K562 (cell line): ENCODE measurements at regions not wholly inside any gene's neighbourhood (a gene's known extent, or its start where the extent isn't known, plus 50 kb on each side); places are given as distances from the start of the nearest gene placed in this dataset.

Source experiments
- ATAC-seq: fragments of 200-7000 bp; cut with Tn5 transposase; 3 replicates; pipeline ENCODE4 v1.9.1; 2020; ENCODE audit warnings: moderate library complexity
- BruUV-seq: library from RNA; stranded (reverse); fragments of 400-500 nt; replicated peaks from 2 replicates; lab custom pipeline; 2021; lab: Mats Ljungman, UMichigan
- CTCF ChIA-PET: fragments of 300-600 bp; formaldehyde crosslinking; extraction: SDS; loops from one replicate; lab custom pipeline; 2021; ENCODE audit warnings: low intra/inter-chr PET ratio; lab: Yijun Ruan, JAX
- POLR2A ChIA-PET: fragments of 300-600, 350-650 bp; sonication (Branson Sonifier 250); formaldehyde crosslinking; extraction: SDS; loops from one replicate; lab custom pipeline; 2021; ENCODE audit warnings: antibody characterized with exemption, inconsistent platforms; lab: Yijun Ruan, JAX
- DNase-seq, 4 experiments: peaks; one replicate each; pipeline versions ENCODE4 v3.0.0 to v3.0.0-alpha.2; 2011 to 2018; ENCODE audit warnings: low spot score in 3 of 4, mixed read lengths in 3 of 4; ENCODE audit errors: extremely low read depth in 1 of 4
- FAIRE-seq: peaks from 2 replicates; lab custom pipeline; 2011; peaks lifted over from hg19 to GRCh38; lab: Jason Lieb, UNC
- H2AFZ ChIP-seq: 2 replicates; pipeline ENCODE4 v1.6.0; 2011; ENCODE audit warnings: low read depth, low read length, control low read depth, inconsistent platforms
- H3K27ac ChIP-seq: fragments of 200-600 bp; 3 replicates; pipeline ENCODE4 v1.8.0; 2011; ENCODE audit warnings: low read depth, mild to moderate bottlenecking, control low read depth, inconsistent platforms, low read length, moderate library complexity, mixed read lengths; ENCODE audit errors: extremely low read depth
- H3K27me3 ChIP-seq, 2 experiments: fragments of 300-600 bp in 1 of 2; 2 replicates in 1 of 2; 3 replicates in 1 of 2; pipeline versions ENCODE4 v1.6.0 to v1.8.0; 2011; ENCODE audit warnings: inconsistent platforms in 2 of 2, low read length in 2 of 2, mild to moderate bottlenecking in 1 of 2, mixed read lengths in 1 of 2, moderate library complexity in 1 of 2; ENCODE audit not compliant: control insufficient read depth in 2 of 2, insufficient read depth in 2 of 2
- H3K36me3 ChIP-seq: fragments of 300-600 bp; 3 replicates; pipeline ENCODE4 v1.8.0; 2011; ENCODE audit warnings: mild to moderate bottlenecking, low read length, inconsistent platforms; ENCODE audit not compliant: control insufficient read depth, insufficient read depth
- H3K4me1 ChIP-seq, 2 experiments: fragments of 200-600 bp in 1 of 2; replicated peaks in 1 of 2; 2 replicates in 1 of 2; 3 replicates in 1 of 2; pipeline versions ENCODE4 v1.5.1 to v1.8.0; 2011; ENCODE audit warnings: inconsistent platforms in 2 of 2, low read length in 2 of 2, mild to moderate bottlenecking in 1 of 2, mixed read lengths in 1 of 2, moderate library complexity in 1 of 2; ENCODE audit not compliant: control insufficient read depth in 2 of 2, insufficient read depth in 2 of 2
- H3K4me2 ChIP-seq: 2 replicates; pipeline ENCODE4 v1.6.1; 2011; ENCODE audit warnings: low read length, control low read depth, inconsistent platforms, mixed read lengths; ENCODE audit not compliant: insufficient read depth
- H3K4me3 ChIP-seq: fragments of 200-600 bp; sonication (generic), shearing (Covaris generic); 2 replicates; pipeline ENCODE4 v1.5.1; 2016; ENCODE audit warnings: control low read depth, inconsistent platforms
- H3K79me2 ChIP-seq: fragments of 200-600 bp; 3 replicates; pipeline ENCODE4 v1.8.0; 2011; ENCODE audit warnings: low read length, inconsistent platforms; ENCODE audit not compliant: control insufficient read depth, insufficient read depth
- H3K9ac ChIP-seq, 2 experiments: 2 replicates each; pipeline versions ENCODE4 v1.6.0 to v1.6.1; 2011; ENCODE audit warnings: low read depth in 2 of 2, low read length in 2 of 2, control low read depth in 1 of 2, inconsistent platforms in 1 of 2, mild to moderate bottlenecking in 1 of 2, mixed read lengths in 1 of 2; ENCODE audit not compliant: insufficient read depth in 1 of 2
- H3K9me1 ChIP-seq: one replicate; pipeline ENCODE4 v1.6.0; 2011; ENCODE audit warnings: inconsistent platforms, mild to moderate bottlenecking, low read length, moderate library complexity; ENCODE audit not compliant: control insufficient read depth, insufficient read depth
- H3K9me3 ChIP-seq: replicated peaks from 2 replicates; pipeline ENCODE4 v1.5.1; 2011; ENCODE audit warnings: low read depth, low read length, inconsistent platforms; ENCODE audit not compliant: control insufficient read depth, insufficient read depth
- H4K20me1 ChIP-seq: replicated peaks from 2 replicates; pipeline ENCODE4 v1.6.1; 2011; ENCODE audit warnings: low read length, inconsistent platforms, mixed read lengths; ENCODE audit not compliant: control insufficient read depth, insufficient read depth
- ARHGAP35 ChIP-seq: fragments of 450-650 bp; IDR thresholded peaks from 2 replicates; pipeline ENCODE4 v1.6.1; 2018; ENCODE audit not compliant: partially characterized antibody
- ATF3 ChIP-seq, 2 experiments: fragments of 450-650 bp in 1 of 2; sonication (generic) in 1 of 2; formaldehyde crosslinking in 1 of 2; IDR thresholded peaks in 1 of 2; conservative IDR thresholded peaks in 1 of 2; 2 replicates each; pipeline versions ENCODE4 v1.6.1 to v1.8.1; 2016 to 2023; ENCODE audit warnings: mild to moderate bottlenecking in 2 of 2, moderate library complexity in 2 of 2, inconsistent platforms in 1 of 2, missing genetic modification reagents in 1 of 2
- BRF1 ChIP-seq: IDR thresholded peaks from 3 replicates; pipeline ENCODE4 v1.6.1; 2011; ENCODE audit warnings: borderline replicate concordance, mild to moderate bottlenecking; ENCODE audit not compliant: insufficient read length; ENCODE audit errors: extremely low read depth
- CBX8 ChIP-seq: fragments of 200-600 bp; sonication (generic); IDR thresholded peaks from 2 replicates; pipeline ENCODE4 v1.6.1; 2012; ENCODE audit warnings: borderline replicate concordance, mixed run types, low read depth, mild to moderate bottlenecking, moderate library complexity, mixed read lengths, low read length, control low read depth, inconsistent platforms; ENCODE audit not compliant: poor library complexity, severe bottlenecking; ENCODE audit errors: extremely low read depth
- CC2D1A ChIP-seq: fragments of 450-650 bp; IDR thresholded peaks from 2 replicates; pipeline ENCODE4 v1.6.1; 2017; ENCODE audit warnings: mild to moderate bottlenecking
- E2F3 ChIP-seq: fragments of 250-450 bp; sonication (Bioruptor Pico); IDR thresholded peaks from 2 replicates; pipeline ENCODE4 v1.4.0; 2020; ENCODE audit warnings: mild to moderate bottlenecking
- GATAD2A ChIP-seq: fragments of 450-650 bp; IDR thresholded peaks from 2 replicates; pipeline ENCODE4 v1.6.1; 2017
- HDAC3 ChIP-seq: fragments of 450-650 bp; IDR thresholded peaks from 2 replicates; pipeline ENCODE4 v1.6.1; 2018; ENCODE audit warnings: borderline replicate concordance, mild to moderate bottlenecking, moderate library complexity; ENCODE audit not compliant: partially characterized antibody
- HOXB6 ChIP-seq: fragments of 250-450 bp; sonication (Bioruptor Pico); IDR thresholded peaks from 2 replicates; pipeline ENCODE4 v1.5.1; 2022; ENCODE audit warnings: mild to moderate bottlenecking, borderline replicate concordance
- KDM4B ChIP-seq, 2 experiments: fragments of 450-650 bp in 1 of 2; sonication (generic) in 1 of 2; IDR thresholded peaks; 2 replicates each; pipeline ENCODE4 v1.6.1; 2016 to 2017; ENCODE audit warnings: borderline replicate concordance in 2 of 2, antibody characterized with exemption in 1 of 2, low read depth in 1 of 2, mild to moderate bottlenecking in 1 of 2
- MCM7 ChIP-seq, 2 experiments: fragments of 450-650 bp; IDR thresholded peaks; 2 replicates each; pipeline ENCODE4 v1.6.1; 2016 to 2018
- POLR2G ChIP-seq: fragments of 200-400 bp; formaldehyde crosslinking; IDR thresholded peaks from 2 replicates; pipeline ENCODE4 v1.6.1; 2017; ENCODE audit warnings: low read depth, mild to moderate bottlenecking, antibody characterized with exemption, low read length, moderate library complexity
- PREB ChIP-seq: sonication (generic); formaldehyde crosslinking; IDR thresholded peaks from 2 replicates; pipeline ENCODE4 v1.8.1; 2023; ENCODE audit warnings: mild to moderate bottlenecking, missing genetic modification reagents
- RBM15 ChIP-seq: fragments of 200-400 bp; formaldehyde crosslinking; IDR thresholded peaks from 2 replicates; pipeline ENCODE4 v1.6.1; 2018; ENCODE audit warnings: mild to moderate bottlenecking, low read length, moderate library complexity; ENCODE audit not compliant: insufficient read depth
- SAP30 ChIP-seq: fragments of 200-600 bp; sonication (generic); IDR thresholded peaks from 2 replicates; pipeline ENCODE4 v1.6.1; 2012; ENCODE audit warnings: borderline replicate concordance, low read depth, mild to moderate bottlenecking, moderate library complexity, low read length, control low read depth, inconsistent platforms; ENCODE audit not compliant: insufficient read depth, poor library complexity, severe bottlenecking
- TEAD1 ChIP-seq, 2 experiments: fragments of 450-650 bp in 1 of 2; sonication (generic) in 1 of 2; formaldehyde crosslinking; IDR thresholded peaks; 2 replicates each; pipeline versions ENCODE4 v1.4.0 to v1.8.0; 2020 to 2022; ENCODE audit warnings: mild to moderate bottlenecking in 2 of 2, missing genetic modification reagents in 1 of 2
- THRAP3 ChIP-seq: fragments of 450-650 bp; IDR thresholded peaks from 2 replicates; pipeline ENCODE4 v1.6.1; 2016; ENCODE audit warnings: mild to moderate bottlenecking, inconsistent platforms, borderline replicate concordance
- ZC3H11A ChIP-seq: IDR thresholded peaks from 2 replicates; pipeline ENCODE4 v1.6.1; 2012; ENCODE audit warnings: low read depth, low read length, improper control_type of control experiment
- ZKSCAN3 ChIP-seq: fragments of 250-450 bp; sonication (Bioruptor Pico); IDR thresholded peaks from 2 replicates; pipeline ENCODE4 v1.4.0; 2020
- ZNF324 ChIP-seq: fragments of 250-450 bp; sonication (Bioruptor Pico); IDR thresholded peaks from 2 replicates; pipeline ENCODE4 v1.4.0; 2020; ENCODE audit warnings: mild to moderate bottlenecking
- ZNF354B ChIP-seq: fragments of 250-450 bp; sonication (Bioruptor Pico); IDR thresholded peaks from 2 replicates; pipeline ENCODE4 v1.4.0; 2020
- ZNF41 ChIP-seq: fragments of 250-450 bp; sonication (Bioruptor Pico); conservative IDR thresholded peaks from 2 replicates; pipeline ENCODE4 v1.4.0; 2020; ENCODE audit warnings: mild to moderate bottlenecking
- WGBS: fragments of 100-300 bp; shearing (Covaris generic); methylation state at CpG from one replicate; pipeline ENCODE4 v1.1.6; 2016; ENCODE audit warnings: low coverage, mixed read lengths; ENCODE audit not compliant: insufficient coverage; ENCODE audit errors: missing lambda C conversion rate; 5-methylcytosine and 5-hydroxymethylcytosine counted together
- in situ Hi-C: fragments of 300-500 bp; cut with MboI; formaldehyde crosslinking; loops from 4 replicates; pipeline ENCODE4 v1.15.0; 2018; ENCODE audit warnings: inconsistent platforms, mixed read lengths
- intact Hi-C: fragments of 100-400 bp; cut with micrococcal nuclease; formaldehyde crosslinking; loops from 2 replicates; pipeline ENCODE4 v1.14.2; 2022

GRCh38 chr22:22181341-22181850, 63.2 kb upstream of the VPREB1 start:
- under 1% methylated on average over 3 of the region's 3 CpGs for WGBS
- H4K20me1 ChIP-seq, result 0 out of 2 replicates have a peak, but pooled peaks cover 9% of the 10 kb centered on the region
- intact Hi-C loops, result no loop called here
- H3K27ac ChIP-seq, result no peak overlapping the region
- POLR2A ChIA-PET, result interaction anchor here (0.6 to 12.4 kb wide), 11 partner anchors 14 to 217 kb away, joined by 3 to 193 read pairs (median 4); partner anchors contain the start of gene TOP3B
- no peak overlapping the region for H3K4me3 ChIP-seq
- CTCF ChIA-PET, result no interaction called here
- in situ Hi-C loops, result no loop called here
- no TSS peak for BruUV-seq
- no peaks in the 10 kb centered on the region for H3K4me1 ChIP-seq
- no peak overlapping the region for H3K4me2 ChIP-seq
- no peaks in the 10 kb centered on the region for H3K79me2 ChIP-seq
- H3K36me3 ChIP-seq, result no peaks in the 10 kb centered on the region
- no peaks in the 10 kb centered on the region for H3K9me3 ChIP-seq
- H3K9ac ChIP-seq, result no peak overlapping the region; a peak in 1 of 4 replicates
- no peaks in the 10 kb centered on the region for H3K9me1 ChIP-seq
- no peak overlapping the region for H2AFZ ChIP-seq
- FAIRE-seq (no peak), ATAC-seq (no peak; the same call in 2 of the 3 replicates), DNase-seq (no peak)
- H3K27me3 ChIP-seq, result peaks cover 58 to 63% of the 10 kb centered on the region in 2 experiments
- no peak for TF ChIP-seq CC2D1A
- TF ChIP-seq TEAD1 (CRISPR knock-in tag; IDR thresholded peaks at IDR 0.05), result 0 out of 4 replicates have a peak, but pooled peaks of 1 of the 2 experiments have one; percentile 25
- no peak for TF ChIP-seq KDM4B (IDR thresholded peaks at IDR 0.05; ENCODE audit: borderline replicate concordance in 2 of 2, low read depth in 1 of 2)
- TF ChIP-seq BRF1, result no peak
- TF ChIP-seq ZNF324 (CRISPR knock-in tag), result no peak
- TF ChIP-seq ZC3H11A, result no peak
- TF ChIP-seq GATAD2A, result no peak
- TF ChIP-seq POLR2G, result no peak
- TF ChIP-seq PREB (CRISPR knock-in tag), result no peak
- TF ChIP-seq CBX8, result no peak
- no peak for TF ChIP-seq SAP30
- no peak for TF ChIP-seq THRAP3
- no peak for TF ChIP-seq ARHGAP35
- no peak for TF ChIP-seq MCM7 (IDR thresholded peaks at IDR 0.05)
- no peak for TF ChIP-seq RBM15
- TF ChIP-seq ATF3 (IDR thresholded peaks at IDR 0.05), result no peak
- 0 out of 2 replicates have a peak, but pooled peaks have one; percentile 25 for TF ChIP-seq ATF3 (CRISPR knock-in tag; conservative IDR thresholded peaks at IDR 0.05)
- no peak for TF ChIP-seq E2F3
- 0 out of 2 replicates have a peak, but pooled peaks have one; percentile 16 for TF ChIP-seq ZKSCAN3 (CRISPR knock-in tag)
- TF ChIP-seq ZNF354B (CRISPR knock-in tag), result 0 out of 2 replicates have a peak, but pooled peaks have one; percentile 62
- TF ChIP-seq ZNF41, result 0 out of 2 replicates have a peak, but pooled peaks have one; percentile 42
- no peak for TF ChIP-seq HDAC3
- no peak for TF ChIP-seq HOXB6 (CRISPR knock-in tag)
